Fibroblast of skin of abdomen (primary cell): ENCODE measurements at regions not wholly inside any gene's neighbourhood (a gene's known extent, or its start where the extent isn't known, plus 50 kb on each side); places are given as distances from the start of the nearest gene placed in this dataset.
A peak's percentile ranks its signal among the peaks of the same experiment; 100 is the strongest.

ENCODE experiments used
- DNase-seq: peaks from one replicate; pipeline ENCODE4 v3.0.0-alpha.2; 2013

DNA sequence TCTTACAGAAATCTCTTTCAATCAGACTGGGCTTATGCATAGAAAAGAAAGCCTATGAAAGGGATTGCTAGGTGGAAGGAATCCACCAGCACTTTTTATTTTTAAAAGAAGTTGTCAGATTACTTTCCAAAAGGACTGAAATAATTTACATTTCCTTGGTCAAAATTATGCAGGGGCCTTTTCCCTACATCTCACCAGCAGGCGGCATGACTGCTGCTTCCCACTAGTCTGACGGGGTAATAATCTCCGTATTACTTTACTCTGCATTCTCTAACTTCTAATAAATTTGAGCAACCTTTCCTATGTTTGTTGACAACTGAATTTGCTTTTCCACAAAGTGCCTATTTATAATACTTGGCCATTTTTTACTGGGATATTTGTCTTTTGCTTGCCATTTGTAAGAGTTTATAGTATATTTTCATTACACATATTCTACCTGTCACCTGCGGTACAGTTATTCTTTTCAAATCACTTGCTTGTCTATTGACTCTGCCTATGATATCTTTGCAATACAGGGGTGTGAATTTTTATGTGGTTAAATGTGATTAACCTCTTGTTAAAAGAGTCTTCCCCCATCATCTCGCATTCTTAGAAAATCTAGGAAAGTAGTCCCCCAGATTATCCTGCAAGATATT lies 51.9 kb upstream of the USP47 start:
- DNase-seq, result peak; percentile 34

DNA sequence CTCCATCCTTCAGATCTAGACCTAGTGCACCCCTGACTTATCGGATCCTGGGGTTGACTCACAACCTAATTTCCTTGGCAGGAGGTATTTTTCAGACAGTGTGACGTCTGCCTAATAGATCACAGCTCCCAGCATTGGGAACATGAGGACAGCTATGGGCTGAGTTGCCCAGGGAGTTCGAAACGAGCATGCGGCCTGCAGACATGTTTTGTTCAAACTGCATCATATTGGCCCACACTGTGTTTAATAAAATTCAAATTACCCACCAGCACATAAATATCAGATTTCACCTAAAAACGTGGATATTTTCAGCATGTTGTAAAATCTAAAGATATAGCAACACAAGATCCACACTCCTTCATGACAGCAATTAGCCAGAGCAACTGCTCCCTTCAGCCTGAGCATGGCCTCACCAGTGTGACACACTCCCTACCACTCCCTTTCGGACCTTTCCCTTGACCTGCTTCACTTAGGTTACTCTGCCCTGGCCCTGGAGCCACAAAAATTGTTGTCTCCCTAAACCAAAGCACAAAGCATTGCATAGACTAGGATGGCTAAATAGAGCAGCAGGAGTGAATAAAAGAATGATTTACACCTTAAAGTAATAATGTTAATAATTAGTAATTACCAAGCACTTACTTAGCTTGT lies 53.6 kb upstream of the USP47 start:
- DNase-seq, result no peak

DNA sequence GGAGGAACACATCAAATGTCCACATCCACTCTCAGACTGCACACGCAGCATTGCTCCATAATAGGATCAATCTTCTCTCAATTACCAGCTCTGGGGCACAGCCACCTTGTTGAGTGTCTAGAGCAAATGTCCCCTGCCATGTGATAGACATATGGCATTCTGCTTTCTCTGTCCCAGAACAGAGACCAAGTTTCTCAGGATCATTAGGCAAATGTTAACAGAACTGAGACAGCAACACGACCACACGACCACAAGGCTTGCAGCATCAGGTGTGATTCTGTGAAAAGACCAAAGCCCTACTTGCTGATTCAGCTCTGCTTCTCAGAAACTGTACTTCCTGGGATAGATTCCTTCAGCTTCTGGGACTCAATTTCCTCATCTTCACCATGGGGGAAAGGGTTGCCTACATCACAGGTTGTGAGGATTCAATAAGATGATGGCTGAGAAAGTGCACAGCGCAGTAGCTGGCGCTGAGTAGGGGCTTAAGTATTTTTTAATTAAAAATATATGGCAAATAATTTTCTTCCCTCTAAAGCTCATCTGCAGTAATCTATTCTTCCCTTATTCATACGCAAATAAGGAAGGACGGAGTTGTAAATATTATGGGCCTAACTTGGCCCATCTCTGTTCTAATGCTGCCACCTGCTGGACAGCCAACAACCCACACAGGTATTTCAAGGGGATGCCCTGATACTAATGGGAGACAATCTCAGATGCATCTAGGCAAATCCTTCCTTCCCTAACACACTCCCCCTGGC lies 54.3 kb upstream of the USP47 start:
- peak; percentile 67 for DNase-seq

DNA sequence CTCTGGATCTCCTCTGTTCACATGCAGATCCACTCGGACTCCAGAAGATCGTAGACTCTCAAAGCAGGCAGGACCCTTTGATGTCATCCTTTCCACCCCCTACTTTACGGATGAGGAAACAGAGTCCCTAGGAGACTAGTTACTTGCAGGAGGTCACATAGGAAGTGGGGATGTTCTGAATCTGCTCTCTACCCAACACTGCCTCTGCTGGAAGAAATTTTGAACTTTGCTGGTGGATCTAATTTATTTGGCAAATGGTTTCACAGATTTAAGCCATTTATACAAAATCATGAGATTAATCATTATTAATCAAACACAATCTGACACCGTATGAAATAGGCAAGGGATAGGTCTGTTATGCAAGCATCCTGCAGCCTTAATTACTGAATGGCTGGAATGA lies 55.0 kb upstream of the USP47 start:
- DNase-seq, result peak; percentile 25

DNA sequence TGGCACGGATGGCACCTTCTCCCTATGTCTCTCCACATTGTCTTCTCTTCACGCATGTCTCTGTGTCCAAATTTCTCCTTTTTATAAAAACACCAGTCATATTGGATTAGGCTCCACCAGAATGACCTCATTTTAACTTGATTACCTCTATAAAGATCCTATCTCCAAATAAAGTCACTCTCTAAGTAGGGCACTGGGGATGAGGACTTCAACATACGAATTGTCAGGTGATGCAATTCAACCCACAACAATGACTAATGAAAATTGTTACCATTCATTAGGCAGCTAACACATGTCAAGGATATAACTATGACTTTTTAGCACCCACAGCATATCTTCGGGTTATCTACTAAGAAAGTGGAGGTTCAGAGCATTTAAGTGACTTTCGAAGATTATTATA lies 55.5 kb upstream of the USP47 start:
- no peak for DNase-seq

DNA sequence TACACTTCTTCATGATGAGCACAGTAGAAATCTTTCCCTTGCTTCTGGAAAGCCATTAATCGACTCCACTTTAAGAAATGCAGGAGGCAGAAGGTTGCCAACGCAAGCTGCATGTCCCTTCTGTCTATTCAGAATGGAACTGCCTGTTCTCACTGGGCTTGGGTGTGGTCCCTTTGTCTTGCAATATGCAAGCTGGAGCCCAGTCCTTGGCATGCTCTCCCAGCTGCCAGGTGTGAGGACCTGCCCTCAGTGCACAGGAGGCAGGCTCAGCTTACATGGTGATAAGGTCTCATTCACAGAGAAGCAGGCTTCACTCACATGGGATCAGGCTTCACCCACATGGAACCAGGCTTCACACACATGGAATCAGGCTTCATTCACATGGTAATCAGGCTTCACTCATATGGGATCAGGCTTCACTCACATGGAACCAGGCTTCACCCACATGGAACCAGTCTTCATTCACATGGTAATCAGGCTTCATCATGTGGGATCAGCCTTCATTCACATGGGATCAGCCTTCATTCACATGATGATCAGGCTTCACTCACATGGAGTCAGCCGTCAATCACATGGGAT lies 59.2 kb upstream of the USP47 start:
- DNase-seq, result no peak

DNA sequence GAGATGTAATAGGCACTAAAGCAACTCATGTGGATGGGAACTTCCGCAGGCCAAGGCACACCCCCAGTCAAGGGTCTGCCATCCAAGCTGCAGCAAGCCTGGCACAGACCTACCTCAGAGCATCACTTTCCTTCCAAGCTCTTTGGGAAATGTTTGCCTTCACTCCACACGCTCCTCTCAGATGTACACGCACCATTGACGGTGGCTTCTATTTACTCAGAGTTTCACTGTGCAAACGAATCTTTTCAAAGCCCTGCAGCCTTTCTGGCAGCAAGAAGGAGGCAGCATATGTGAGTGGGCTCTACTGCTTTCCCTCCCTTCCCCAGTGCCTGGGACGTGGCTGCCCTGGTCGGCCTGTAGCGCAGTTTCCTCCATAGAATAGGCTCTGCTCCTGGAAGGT lies 60.9 kb upstream of the USP47 start:
- DNase-seq, result no peak

DNA sequence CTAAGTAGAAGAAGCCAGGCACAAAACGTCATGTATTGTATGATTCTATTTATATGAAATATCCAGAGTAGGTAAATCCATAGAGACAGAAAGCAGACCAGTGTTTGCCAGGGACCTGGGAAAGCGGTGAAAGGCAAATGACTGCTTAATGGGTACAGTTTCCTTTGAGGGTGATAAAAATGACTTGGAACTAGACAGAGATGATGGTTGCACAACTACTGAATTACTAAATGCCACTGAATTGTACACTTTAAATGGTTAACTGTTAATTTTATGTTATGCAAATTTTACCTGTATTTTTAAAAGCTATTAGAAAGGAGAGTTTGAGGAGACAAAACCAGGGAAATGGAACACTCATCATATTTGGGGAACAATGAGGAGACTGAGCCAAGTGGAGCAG lies 61.8 kb upstream of the USP47 start:
- DNase-seq, result no peak

DNA sequence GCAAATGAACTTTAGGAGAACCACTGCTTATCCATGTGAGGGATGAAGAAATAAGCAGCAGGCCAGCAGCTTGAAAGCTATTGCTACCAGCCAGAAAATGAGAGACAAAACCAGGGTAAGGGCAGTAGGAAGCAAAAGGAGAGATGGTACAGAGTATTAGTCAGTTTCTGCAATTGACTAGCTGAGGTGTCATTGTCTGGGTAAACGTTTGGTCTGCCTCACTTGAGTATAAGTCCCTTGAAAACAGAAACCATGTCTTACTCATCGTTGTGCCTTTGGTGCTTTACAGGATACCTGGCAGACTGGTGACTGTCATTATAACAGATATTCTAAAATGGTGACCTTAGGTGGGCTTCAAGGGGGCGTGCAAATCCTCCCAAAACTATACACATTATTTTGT lies 63.9 kb upstream of the USP47 start:
- no peak for DNase-seq

DNA sequence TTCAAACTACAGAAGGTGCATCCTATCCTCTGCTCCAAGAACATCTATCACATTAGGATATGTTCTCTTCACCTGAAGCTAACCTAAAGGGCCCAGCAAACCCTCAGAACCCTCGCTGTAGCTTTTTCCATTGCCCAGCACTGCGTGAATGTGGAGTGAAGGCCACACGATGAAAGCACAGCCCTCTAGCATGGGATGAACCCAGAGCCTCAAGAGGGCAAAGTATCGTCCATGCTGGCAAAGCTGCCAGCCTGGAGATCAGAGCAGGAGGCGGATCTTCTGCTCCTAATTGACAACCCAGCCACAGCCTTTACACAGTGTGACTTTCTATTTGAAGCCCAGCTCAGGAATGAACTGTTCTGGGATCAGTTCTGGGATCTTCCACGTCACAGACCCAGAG lies 65.1 kb upstream of the USP47 start:
- DNase-seq, result no peak

DNA sequence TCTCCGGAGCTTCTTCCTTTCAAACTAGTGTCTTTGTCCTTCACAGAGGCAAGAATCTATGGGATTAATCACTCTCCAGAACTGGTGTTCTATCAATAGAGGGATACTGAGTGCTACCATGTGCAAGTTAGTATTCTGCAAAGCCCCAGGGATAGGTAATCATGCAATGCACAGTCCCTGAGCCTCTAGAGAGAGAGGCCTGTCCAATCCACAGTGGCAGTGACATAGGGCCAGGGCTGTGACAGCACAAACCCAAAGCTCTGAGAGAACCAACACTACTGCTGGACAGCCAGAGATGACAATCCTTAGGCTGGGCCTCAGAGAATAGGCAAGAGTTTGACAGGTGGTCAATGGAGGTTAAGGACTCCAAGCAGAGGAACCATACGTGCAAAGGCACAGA lies 66.8 kb upstream of the USP47 start:
- no peak for DNase-seq

DNA sequence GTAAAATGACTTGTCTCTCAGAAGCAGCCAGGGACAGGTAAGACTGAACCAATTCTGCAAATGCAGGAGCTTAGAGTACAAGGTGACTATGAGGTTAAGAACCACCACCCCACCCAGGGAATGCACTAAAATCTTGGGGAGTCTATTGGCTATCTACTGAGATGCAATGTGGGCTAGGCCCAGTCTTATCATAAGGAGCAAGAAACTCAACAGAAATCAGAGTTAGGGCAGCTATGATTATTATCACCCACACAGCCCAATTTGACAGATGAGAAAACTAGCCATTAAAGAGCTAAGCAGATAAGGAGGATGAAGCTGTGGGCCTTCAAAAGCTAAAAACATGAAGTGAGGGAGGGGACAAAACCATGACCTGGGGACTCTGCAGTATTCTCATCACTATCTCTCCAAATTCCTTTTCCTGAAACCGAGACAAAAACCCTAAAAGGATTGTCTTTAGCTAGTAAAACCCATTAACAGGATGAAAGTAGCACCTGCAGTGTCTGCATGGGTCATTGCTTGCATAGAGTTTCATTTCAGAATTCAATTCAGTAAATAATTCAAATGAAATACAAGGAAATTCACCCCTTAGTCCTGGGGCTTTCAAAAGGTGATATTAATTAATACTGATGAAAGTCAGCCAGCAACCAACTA lies 68.8 kb upstream of the USP47 start:
- no peak for DNase-seq

DNA sequence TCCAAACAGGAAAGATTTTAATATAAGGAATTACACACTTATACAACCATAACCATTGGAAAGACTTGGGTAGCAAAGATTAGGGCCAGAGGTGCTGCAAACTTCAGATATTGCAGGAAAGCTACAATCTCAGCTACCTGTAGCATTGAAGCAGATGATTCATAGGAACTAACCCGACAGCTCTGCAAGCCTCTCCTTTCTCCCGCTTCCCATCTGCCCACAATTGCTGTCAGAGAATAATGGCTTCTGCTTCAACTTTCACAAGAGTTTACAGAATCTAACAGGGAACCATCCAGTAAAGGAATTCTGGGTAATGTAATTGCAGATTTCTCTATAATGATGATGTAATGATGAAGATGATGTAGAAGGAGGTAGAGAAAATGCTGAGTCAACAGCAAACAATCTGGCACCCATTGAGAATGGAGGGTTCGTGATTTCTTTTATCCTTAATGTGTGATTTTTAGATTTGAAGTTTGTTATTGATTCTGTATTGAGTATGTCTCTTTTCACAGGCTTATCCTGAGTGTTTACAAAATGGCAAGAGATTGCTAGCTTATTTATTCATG lies 70.8 kb upstream of the USP47 start:
- DNase-seq, result no peak

DNA sequence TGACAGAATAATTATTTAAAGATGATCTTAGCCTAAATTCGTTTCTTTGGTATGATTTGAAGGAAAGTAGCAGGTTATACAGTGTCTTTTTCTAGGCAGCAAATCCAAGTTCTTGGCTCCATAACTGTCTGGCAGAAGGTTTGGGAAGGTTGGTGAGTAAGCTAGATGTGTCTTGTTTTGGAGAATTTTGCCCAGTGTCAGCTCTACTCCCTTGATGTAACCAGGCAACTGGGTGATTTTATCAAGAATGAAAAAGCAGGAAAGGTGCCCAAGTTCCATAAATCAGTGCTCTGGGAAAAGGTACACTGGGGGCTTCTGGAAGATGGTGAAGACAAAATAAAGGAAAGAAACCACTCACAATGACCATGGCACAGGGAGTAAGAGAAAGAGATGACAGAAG lies 71.5 kb upstream of the USP47 start:
- no peak for DNase-seq

DNA sequence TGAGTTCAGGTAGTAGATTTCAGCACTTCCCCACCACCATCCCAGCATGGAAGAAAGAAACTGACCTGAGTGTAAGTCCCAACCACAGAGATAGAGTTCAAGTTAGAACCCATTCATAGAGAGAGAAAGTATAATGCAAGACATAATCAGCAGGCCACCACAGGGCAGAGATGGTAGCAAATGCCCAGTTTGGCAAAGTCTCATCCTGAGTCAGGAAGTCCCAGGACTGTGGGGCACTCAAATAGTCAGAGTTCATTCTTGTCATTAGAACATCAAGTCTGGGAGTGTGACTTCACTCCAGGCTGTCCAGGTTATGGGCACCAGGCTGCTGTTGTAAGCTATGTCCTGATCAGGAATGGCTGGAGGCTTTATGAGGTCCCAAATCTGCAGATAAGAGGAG lies 72.0 kb upstream of the USP47 start:
- no peak for DNase-seq

DNA sequence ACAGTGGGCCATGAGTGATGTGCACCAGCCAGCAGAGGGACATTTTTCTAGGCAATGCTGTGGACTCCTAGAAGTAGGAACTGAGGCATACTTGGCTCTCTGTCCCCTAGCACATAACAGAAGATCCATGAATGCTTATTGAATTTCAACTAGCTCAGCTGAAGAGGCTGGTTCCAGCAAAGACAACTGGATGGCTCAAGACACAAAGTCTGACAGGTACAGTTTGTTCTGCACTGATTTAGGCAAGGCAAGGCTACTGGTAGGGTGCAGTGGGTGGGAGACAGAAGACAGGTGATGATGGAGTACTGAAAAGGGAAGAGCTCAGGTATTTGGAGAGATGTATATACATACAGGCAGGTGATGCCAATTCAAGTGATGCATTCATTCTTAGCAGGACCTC lies 72.4 kb upstream of the USP47 start:
- no peak for DNase-seq

DNA sequence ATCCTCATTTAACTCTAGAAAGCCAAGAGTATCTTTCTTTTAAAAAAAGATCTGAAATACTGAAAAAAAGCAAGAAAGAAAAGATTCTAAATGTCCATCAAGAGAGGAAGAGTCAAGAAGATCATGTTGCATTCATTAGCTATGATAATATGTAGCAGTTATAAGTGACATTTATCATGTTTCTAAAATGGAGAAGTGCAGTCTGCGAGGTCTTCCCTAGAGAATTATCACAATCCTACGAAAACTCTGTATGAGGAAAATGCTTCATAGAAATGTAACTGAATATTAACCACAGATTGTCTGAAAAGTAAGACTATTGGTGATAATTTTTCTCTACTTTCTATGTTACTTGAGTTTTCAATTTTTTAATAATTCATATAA lies 77.4 kb upstream of the USP47 start:
- DNase-seq, result no peak

DNA sequence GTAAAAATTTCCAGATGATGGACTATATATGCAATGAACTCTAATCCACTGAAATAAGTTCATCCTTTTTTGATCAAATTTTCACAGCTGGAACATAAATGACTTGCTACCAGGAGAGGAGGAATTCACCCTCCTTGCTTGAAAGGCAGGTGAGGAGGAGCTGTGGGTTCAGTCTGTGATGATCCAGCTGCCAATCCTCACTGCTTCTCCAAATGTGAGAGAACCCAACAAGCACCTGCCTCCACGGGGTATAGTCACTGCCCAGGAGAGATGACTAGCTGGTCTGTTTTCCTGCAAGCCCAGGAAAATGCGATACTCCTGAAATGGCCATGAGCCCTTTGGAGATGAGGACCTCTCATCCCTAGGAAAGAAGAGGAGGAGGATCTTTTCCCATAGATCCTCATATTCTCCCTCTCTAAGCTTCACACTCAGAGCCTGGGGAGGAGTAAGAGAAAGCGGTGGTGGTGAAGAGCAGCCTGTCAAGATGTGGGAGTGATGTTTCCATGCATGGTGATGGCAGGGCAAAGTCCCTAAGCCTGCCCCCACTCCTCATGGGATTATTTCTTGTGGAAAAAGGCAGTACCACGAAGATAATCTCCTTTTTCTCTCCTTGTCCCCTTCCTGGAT lies 77.9 kb upstream of the USP47 start:
- DNase-seq, result no peak

DNA sequence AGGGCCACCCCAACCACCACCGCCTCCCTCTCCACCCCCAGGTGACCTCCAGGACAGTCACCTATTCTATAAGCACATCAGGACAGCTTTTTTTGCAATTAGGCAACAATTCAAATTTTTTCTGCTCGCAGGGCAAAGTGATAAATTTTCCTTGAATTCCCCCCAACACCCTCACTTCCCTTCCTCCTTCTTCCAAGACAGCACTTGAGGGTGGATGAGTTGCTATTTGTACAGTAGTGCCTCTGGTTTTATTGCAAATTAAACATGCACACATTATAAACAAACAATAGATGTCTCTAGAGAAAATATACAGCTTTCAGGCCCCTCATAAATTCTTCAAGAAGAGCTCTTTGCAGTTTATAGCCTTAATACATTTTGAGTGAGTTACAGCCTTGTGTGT lies 80.9 kb upstream of the USP47 start:
- DNase-seq, result no peak

DNA sequence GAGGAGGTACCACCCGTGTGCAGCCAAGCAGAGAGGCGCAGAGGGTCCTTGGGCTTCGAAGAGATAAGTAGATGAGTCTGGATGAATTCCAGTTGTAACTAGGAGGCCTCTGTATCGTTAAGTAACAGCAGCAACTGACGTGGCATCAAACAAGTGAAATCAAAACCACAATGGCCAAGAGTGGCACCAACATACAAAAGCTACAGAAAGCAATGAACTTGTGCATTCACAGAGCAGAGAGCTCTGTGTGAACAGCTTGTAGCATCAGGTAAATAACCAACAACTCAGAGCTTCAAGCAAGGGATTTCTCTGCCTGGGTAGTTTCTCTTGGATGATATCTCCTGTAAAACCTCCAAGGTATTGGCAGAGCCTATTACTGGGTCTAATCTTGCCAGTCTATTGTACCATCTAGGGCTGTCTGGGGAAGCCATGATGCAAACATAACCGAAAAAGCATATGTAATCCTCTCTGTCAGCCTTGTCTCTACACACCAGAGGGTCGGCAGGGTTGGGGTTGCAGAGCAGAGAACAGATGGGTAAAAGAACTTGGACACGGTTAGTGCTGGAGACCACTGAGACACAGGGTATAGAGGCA lies 83.1 kb upstream of the USP47 start:
- DNase-seq, result no peak

DNA sequence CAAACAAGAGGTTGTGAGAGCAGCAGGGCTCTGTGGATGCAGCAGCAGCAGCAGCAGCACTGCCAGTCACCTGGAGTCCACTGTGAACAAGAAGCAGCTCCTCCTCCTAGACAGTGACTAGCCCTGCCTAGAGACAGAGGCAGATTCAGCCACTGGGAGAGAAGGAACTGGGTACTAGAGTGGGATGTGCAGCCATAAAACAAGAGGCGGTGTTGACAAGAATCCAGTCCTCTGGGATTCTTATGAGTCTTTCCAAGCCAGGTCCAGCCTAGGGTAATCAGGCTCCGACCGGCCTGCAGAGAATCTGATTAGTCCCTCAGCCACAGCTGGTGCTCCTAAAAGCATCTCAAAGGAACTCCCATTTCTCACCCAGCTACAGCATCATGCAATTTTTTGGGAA lies 83.9 kb upstream of the USP47 start:
- DNase-seq, result peak; percentile 1

DNA sequence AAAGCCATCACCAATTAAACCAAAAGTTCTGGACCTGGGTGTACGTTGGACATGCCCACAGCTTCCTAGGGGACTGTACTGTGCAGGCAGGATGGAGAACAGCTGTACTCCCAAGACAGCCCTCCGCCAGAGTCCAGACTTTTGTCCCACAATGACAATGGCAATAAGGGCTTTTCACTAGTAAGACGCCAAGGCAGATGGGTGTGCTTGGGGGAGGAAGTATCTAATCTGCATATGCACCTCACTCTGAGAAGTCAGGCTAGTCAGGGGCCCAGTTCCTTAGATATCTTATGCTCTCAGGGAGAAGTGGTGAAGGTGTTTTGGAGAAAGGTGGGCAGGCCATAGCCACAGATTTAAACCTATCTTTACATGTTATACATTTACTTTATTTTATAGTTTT lies 85.1 kb upstream of the USP47 start:
- DNase-seq, result no peak
